PFSK-1 (cell line): ENCODE measurements at regions not wholly inside any gene's neighbourhood (a gene's known extent, or its start where the extent isn't known, plus 50 kb on each side); places are given as distances from the start of the nearest gene placed in this dataset.

Experiments
- POLR2AphosphoS5 ChIP-seq: IDR thresholded peaks from 2 replicates; pipeline ENCODE4 v1.6.1; 2012; ENCODE audit warnings: low read depth, mild to moderate bottlenecking, control low read depth, low read length, moderate library complexity
- SIN3A ChIP-seq: IDR thresholded peaks from 2 replicates; pipeline ENCODE4 v1.6.1; 2012; ENCODE audit warnings: mild to moderate bottlenecking, low read length, moderate library complexity, borderline replicate concordance; ENCODE audit not compliant: insufficient read depth
- TAF1 ChIP-seq: IDR thresholded peaks from 2 replicates; pipeline ENCODE4 v1.6.1; 2012; ENCODE audit warnings: low read length, control low read depth, borderline replicate concordance; ENCODE audit not compliant: insufficient read depth
- TF ChIP-seq, protein P1 (sequence below), 2 experiments: IDR thresholded peaks; 2 replicates each; pipeline versions ENCODE4 v1.6.1 to v1.8.0; 2011 to 2012; ENCODE audit warnings: low read depth in 2 of 2, low read length in 2 of 2, control low read depth in 1 of 2, inconsistent platforms in 1 of 2, mild to moderate bottlenecking in 1 of 2, moderate library complexity in 1 of 2; ENCODE audit not compliant: insufficient read depth in 1 of 2

DNA sequence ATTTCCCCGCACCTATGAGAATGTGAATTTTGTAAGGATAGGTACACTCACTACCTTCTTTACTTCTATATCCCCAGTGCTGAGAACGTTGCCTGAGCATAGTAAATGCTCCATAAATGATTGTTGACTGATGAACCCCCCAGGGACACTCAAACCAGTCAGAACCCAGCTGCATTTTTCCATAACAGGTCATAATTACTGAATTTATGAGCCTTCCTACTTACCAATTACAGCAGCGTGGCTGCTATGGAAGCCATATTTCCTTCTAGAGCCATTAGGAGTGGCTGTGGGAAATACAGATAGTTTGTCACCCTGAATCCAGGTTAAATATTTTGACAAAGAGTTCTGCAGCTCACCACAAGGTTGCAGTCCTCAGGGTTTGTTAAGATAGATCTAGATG, 135.0 kb downstream of the TAF11L14 start:
- TF ChIP-seq, protein P1, sequence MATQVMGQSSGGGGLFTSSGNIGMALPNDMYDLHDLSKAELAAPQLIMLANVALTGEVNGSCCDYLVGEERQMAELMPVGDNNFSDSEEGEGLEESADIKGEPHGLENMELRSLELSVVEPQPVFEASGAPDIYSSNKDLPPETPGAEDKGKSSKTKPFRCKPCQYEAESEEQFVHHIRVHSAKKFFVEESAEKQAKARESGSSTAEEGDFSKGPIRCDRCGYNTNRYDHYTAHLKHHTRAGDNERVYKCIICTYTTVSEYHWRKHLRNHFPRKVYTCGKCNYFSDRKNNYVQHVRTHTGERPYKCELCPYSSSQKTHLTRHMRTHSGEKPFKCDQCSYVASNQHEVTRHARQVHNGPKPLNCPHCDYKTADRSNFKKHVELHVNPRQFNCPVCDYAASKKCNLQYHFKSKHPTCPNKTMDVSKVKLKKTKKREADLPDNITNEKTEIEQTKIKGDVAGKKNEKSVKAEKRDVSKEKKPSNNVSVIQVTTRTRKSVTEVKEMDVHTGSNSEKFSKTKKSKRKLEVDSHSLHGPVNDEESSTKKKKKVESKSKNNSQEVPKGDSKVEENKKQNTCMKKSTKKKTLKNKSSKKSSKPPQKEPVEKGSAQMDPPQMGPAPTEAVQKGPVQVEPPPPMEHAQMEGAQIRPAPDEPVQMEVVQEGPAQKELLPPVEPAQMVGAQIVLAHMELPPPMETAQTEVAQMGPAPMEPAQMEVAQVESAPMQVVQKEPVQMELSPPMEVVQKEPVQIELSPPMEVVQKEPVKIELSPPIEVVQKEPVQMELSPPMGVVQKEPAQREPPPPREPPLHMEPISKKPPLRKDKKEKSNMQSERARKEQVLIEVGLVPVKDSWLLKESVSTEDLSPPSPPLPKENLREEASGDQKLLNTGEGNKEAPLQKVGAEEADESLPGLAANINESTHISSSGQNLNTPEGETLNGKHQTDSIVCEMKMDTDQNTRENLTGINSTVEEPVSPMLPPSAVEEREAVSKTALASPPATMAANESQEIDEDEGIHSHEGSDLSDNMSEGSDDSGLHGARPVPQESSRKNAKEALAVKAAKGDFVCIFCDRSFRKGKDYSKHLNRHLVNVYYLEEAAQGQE (IDR thresholded peaks at IDR 0.05; ENCODE audit: insufficient read depth in 1 of 2, low read depth in 2 of 2, low read length in 2 of 2) = no peak
- no peak for TF ChIP-seq POLR2AphosphoS5
- TF ChIP-seq TAF1 = no peak
- TF ChIP-seq SIN3A = no peak
